PC-9 (cell line): ENCODE measurements at regions not wholly inside any gene's neighbourhood (a gene's known extent, or its start where the extent isn't known, plus 50 kb on each side); places are given as distances from the start of the nearest gene placed in this dataset.

Experiments
- BruUV-seq: library from RNA; stranded (reverse); fragments of 400-500 nt; replicated peaks from 2 replicates; lab custom pipeline; 2021; lab: Mats Ljungman, UMichigan
- CTCF ChIA-PET: fragments of 300-600 bp; sonication (Branson Sonifier 250); formaldehyde crosslinking; loops from one replicate; lab custom pipeline; 2022; ENCODE audit warnings: antibody characterized with exemption; lab: Charles Lee
- POLR2A ChIA-PET: fragments of 300-600 bp; sonication (Branson Sonifier 250); formaldehyde crosslinking; loops from one replicate; lab custom pipeline; 2022; ENCODE audit warnings: antibody characterized with exemption; ENCODE audit not compliant: unreplicated experiment; lab: Charles Lee
- DNase-seq, 2 experiments: peaks; one replicate each; pipeline versions ENCODE4 v3.0.0 to v3.0.0-alpha.2; 2015 to 2022; ENCODE audit warnings: mixed read lengths in 1 of 2
- H2AFZ ChIP-seq: fragments of 200-600 bp; sonication (generic); 2 replicates; pipeline ENCODE4 v1.8.1; 2017; ENCODE audit warnings: antibody characterized with exemption
- H3F3A ChIP-seq: fragments of 200-600 bp; sonication (generic); 2 replicates; pipeline ENCODE4 v1.8.1; 2017; ENCODE audit warnings: antibody characterized with exemption, mild to moderate bottlenecking, low read depth; ENCODE audit not compliant: insufficient read depth
- H3K27ac ChIP-seq: fragments of 200-600 bp; sonication (generic); 2 replicates; pipeline ENCODE4 v1.6.1; 2016; ENCODE audit warnings: mixed run types
- H3K27me3 ChIP-seq: fragments of 200-600 bp; sonication (generic); 2 replicates; pipeline ENCODE4 v1.6.1; 2016; ENCODE audit warnings: low read depth, mixed run types; ENCODE audit not compliant: insufficient read depth
- H3K36me3 ChIP-seq: fragments of 200-600 bp; sonication (generic); 2 replicates; pipeline ENCODE4 v1.6.1; 2016; ENCODE audit warnings: low read depth, mixed run types
- H3K4me1 ChIP-seq: fragments of 200-600 bp; sonication (generic); replicated peaks from 2 replicates; pipeline ENCODE4 v1.6.1; 2016; ENCODE audit warnings: mixed run types; ENCODE audit not compliant: insufficient read depth
- H3K4me2 ChIP-seq: fragments of 200-600 bp; sonication (generic); 2 replicates; pipeline ENCODE4 v1.6.1; 2017; ENCODE audit warnings: mixed run types
- H3K4me3 ChIP-seq: fragments of 200-600 bp; sonication (generic); 2 replicates; pipeline ENCODE4 v1.6.1; 2016; ENCODE audit warnings: mixed run types
- H3K79me2 ChIP-seq: fragments of 200-600 bp; sonication (generic); 2 replicates; pipeline ENCODE4 v1.6.1; 2017; ENCODE audit warnings: low read depth, mixed run types
- H3K9me2 ChIP-seq: fragments of 200-600 bp; sonication (generic); 2 replicates; pipeline ENCODE4 v1.8.1; 2017; ENCODE audit warnings: mild to moderate bottlenecking; ENCODE audit not compliant: insufficient read depth
- H3K9me3 ChIP-seq: fragments of 200-600 bp; sonication (generic); 2 replicates; pipeline ENCODE4 v1.8.1; 2016; ENCODE audit warnings: low read depth; ENCODE audit not compliant: insufficient read depth
- H4K20me1 ChIP-seq: fragments of 200-600 bp; sonication (generic); 2 replicates; pipeline ENCODE4 v1.8.1; 2017; ENCODE audit not compliant: insufficient read depth
- CTCF ChIP-seq: fragments of 200-600 bp; sonication (generic); conservative IDR thresholded peaks from 2 replicates; pipeline ENCODE4 v1.6.1; 2017; ENCODE audit warnings: mixed run types, antibody characterized with exemption, mild to moderate bottlenecking, moderate library complexity
- EZH2 ChIP-seq: fragments of 200-600 bp; sonication (generic); IDR thresholded peaks from 2 replicates; pipeline ENCODE4 v1.8.0; 2017; ENCODE audit warnings: antibody characterized with exemption, low read depth
- intact Hi-C: fragments of 100-400 bp; cut with micrococcal nuclease; formaldehyde crosslinking; loops from one replicate; pipeline ENCODE4 v1.10.0; 2022; ENCODE audit not compliant: unreplicated experiment

GRCh38 chr7:130908345-130909160 is 174.5 kb upstream of the KLF14 start:
- peak overlapping the region; percentile 96 for H3K4me3 ChIP-seq
- CTCF ChIA-PET = interaction anchor here (0.6 kb wide), 1 partner anchor 743 kb away, joined by 6 read pairs; no protein-coding TSS in a partner anchor
- H3K4me1 ChIP-seq = peaks cover 56% of the 10 kb centered on the region

GRCh38 chr7:130909161-130909836 is 175.3 kb upstream of the KLF14 start:
- ChIA-PET CTCF (interaction anchor here (0.6 kb wide), 1 partner anchor 742 kb away, joined by 6 read pairs; no protein-coding TSS in a partner anchor), POLR2A (no interaction called here)
- peaks cover 58% of the 10 kb centered on the region for H3K4me1 ChIP-seq
- H2AFZ ChIP-seq = no peak overlapping the region
- BruUV-seq = no TSS peak
- H3K9me2 ChIP-seq = no peaks in the 10 kb centered on the region
- peak overlapping the region; percentile 99 for H3K27ac ChIP-seq
- no peak for DNase-seq
- peak overlapping the region; percentile 93 for H3K4me2 ChIP-seq
- H4K20me1 ChIP-seq = peaks cover 23% of the 10 kb centered on the region
- H3F3A ChIP-seq = peaks cover 97% of the 10 kb centered on the region
- TF ChIP-seq CTCF = no peak
- TF ChIP-seq EZH2 = no peak
- H3K79me2 ChIP-seq = peaks cover 86% of the 10 kb centered on the region
- no peaks in the 10 kb centered on the region for H3K9me3 ChIP-seq
- intact Hi-C loops = no loop called here
- H3K27me3 ChIP-seq = no peaks in the 10 kb centered on the region
- peaks cover 57% of the 10 kb centered on the region for H3K36me3 ChIP-seq
- peak overlapping the region; percentile 96 for H3K4me3 ChIP-seq

More at GRCh38 chr7:130908345-130909160, 174.5 kb upstream of the KLF14 start:
- intact Hi-C loops = no loop called here
- TF ChIP-seq CTCF = no peak
- no peak for TF ChIP-seq EZH2
- Histone ChIP-seq H3K79me2 (peaks cover 88% of the 10 kb centered on the region), H3F3A (peaks cover 95% of the 10 kb centered on the region), H3K9me2 (no peaks in the 10 kb centered on the region), H3K9me3 (no peaks in the 10 kb centered on the region), H3K27me3 (no peaks in the 10 kb centered on the region), H3K27ac (peak overlapping the region; percentile 99), H3K4me2 (peak overlapping the region; percentile 93), H3K36me3 (peaks cover 58% of the 10 kb centered on the region), H2AFZ (no peak overlapping the region), H4K20me1 (peaks cover 23% of the 10 kb centered on the region)
- no peak for DNase-seq
- no TSS peak for BruUV-seq
- POLR2A ChIA-PET = no interaction called here

- Histone ChIP-seq H3K4me3 (peak overlapping the region; percentile 96), H3K79me2 (peaks cover 88% of the 10 kb centered on the region), H2AFZ (no peak overlapping the region), H3K9me2 (no peaks in the 10 kb centered on the region), H4K20me1 (peaks cover 23% of the 10 kb centered on the region), H3K9me3 (no peaks in the 10 kb centered on the region), H3K4me2 (peak overlapping the region; percentile 93), H3F3A (peaks cover 98% of the 10 kb centered on the region), H3K27me3 (no peaks in the 10 kb centered on the region), H3K36me3 (peaks cover 57% of the 10 kb centered on the region), H3K4me1 (peaks cover 58% of the 10 kb centered on the region), H3K27ac (peak overlapping the region; percentile 99)
- no peak for DNase-seq
- intact Hi-C loops = no loop called here
- CTCF ChIA-PET = no interaction called here
- no TSS peak for BruUV-seq
- TF ChIP-seq CTCF (no peak), EZH2 (no peak)
- POLR2A ChIA-PET = no interaction called here
These were observed 176.1 kb upstream of the KLF14 start for GRCh38 chr7:130909881-130910672.
